Heart right ventricle (tissue), 16 donors: ENCODE measurements at regions not wholly inside any gene's neighbourhood (a gene's known extent, or its start where the extent isn't known, plus 50 kb on each side); places are given as distances from the start of the nearest gene placed in this dataset.
"Not testable (repeated sequence)": the region's sequence is repeated elsewhere in the genome, so short reads cannot be mapped to it uniquely, and the experiment has no call there.

ENCODE experiments used
- ATAC-seq, 8 donors: fragments of 200-7000 bp; cut with Tn5 transposase; one replicate each; pipeline ENCODE4 v1.9.1; 2020; ENCODE audit warnings: mild to moderate bottlenecking in 8 of 8, moderate library complexity in 8 of 8, moderate number of reproducible peaks in 1 of 8
- DNase-seq, 2 donors: peaks; one replicate each; pipeline ENCODE4 v3.0.0-alpha.2; 2020
- H3K27ac ChIP-seq, 10 donors: fragments of 200-600 bp; sonication (generic) in 2 of 10; one replicate each; pipeline versions ENCODE4 v1.5.0 to v1.8.0; 2020 to 2022; ENCODE audit warnings: mild to moderate bottlenecking in 3 of 10
- H3K27me3 ChIP-seq, 7 donors: fragments of 200-600 bp; one replicate each; pipeline ENCODE4 v1.8.0; 2021 to 2022; ENCODE audit warnings: mild to moderate bottlenecking in 2 of 7
- H3K36me3 ChIP-seq, 9 donors: fragments of 200-600 bp; sonication (generic) in 1 of 9; one replicate each; pipeline versions ENCODE4 v1.5.0 to v1.8.0; 2020 to 2022; ENCODE audit warnings: mild to moderate bottlenecking in 2 of 9
- H3K4me1 ChIP-seq, 9 donors: fragments of 200-600 bp; sonication (generic) in 1 of 9; one replicate each; pipeline versions ENCODE4 v1.5.0 to v1.8.0; 2020 to 2022; ENCODE audit warnings: mild to moderate bottlenecking in 4 of 9
- H3K4me3 ChIP-seq, 10 donors: fragments of 200-600 bp; sonication (generic) in 2 of 10; one replicate each; pipeline versions ENCODE4 v1.5.0 to v1.8.0; 2020 to 2022; ENCODE audit warnings: mild to moderate bottlenecking in 7 of 10, moderate library complexity in 2 of 10
- H3K9me3 ChIP-seq, 11 donors: fragments of 200-600 bp in 10 of 11; sonication (generic) in 2 of 11; one replicate each; pipeline versions ENCODE4 v1.5.0 to v1.8.0; 2013 to 2022; ENCODE audit warnings: mild to moderate bottlenecking in 2 of 11, control low read depth in 1 of 11, moderate library complexity in 1 of 11
- CTCF ChIP-seq, 9 donors: fragments of 200-600 bp; sonication (generic) in 2 of 9; IDR thresholded peaks; one replicate each; pipeline versions ENCODE4 v1.5.0 to v1.8.0; 2021 to 2022; ENCODE audit warnings: antibody characterized with exemption in 9 of 9, mild to moderate bottlenecking in 5 of 9, moderate library complexity in 1 of 9
- WGBS, 2 donors: extraction: QIAGEN DNeasy Blood & Tissue Kit; methylation state at CpG; one replicate each; pipeline ENCODE4 v1.1.7; 2013; ENCODE audit warnings: inconsistent platforms in 1 of 2; 5-methylcytosine and 5-hydroxymethylcytosine counted together
- intact Hi-C, 10 donors: fragments of 100-400 bp; cut with DNase I; formaldehyde crosslinking; loops; one replicate each; pipeline versions ENCODE4 v1.11.1 to v1.14.2; 2022
- donor health status: Arrhythmogenic right ventricular cardiomyopathy.
- donor health status: ischemic (EF 13 %, LVEDD 7.1; RV severe dilation, severe dysfunction).
- donor health status: healthy with polysubstance abuse.
- donor health status: DM: no; HTN: yes; CAD: no.
- donor health status: DM: no; HTN: no; CAD: no.
- donor health status: ischemic (EF 25% LVEDD 6.9; RV normal size, moderate dysfunction).
- donor health status: ischemic (EF 25% LVEDD 5.7; RV mildly dilated, moderate dysfunction).
- donor health status: healthy.
- donor health status: DM: yes; HTN: yes; CAD: no.
- donor health status: Ischemic cardiomyopathy.
- donor health status: ischemic (EF 35%, LVEDD 5.7; RV mildly dilated, moderate dysfunction).
- donor health status: nonischemic (EF 11% LVEDD 7.7; RV severe dilation, severe dysfunction).
- donor health status: DM: yes; HTN: yes; CAD: no.
- donor health status: PGD.
- donor health status: ischemic (EF 29% LVEDD 5.4; RV normal size, mild dysfunction).
- donor health status: nonischemic (EF 23%, LVEDD 6.1; RV moderate dilation, normal function).

- ATAC-seq: peak in 2 of 8 donors; percentile 41 to 56
- Histone ChIP-seq H3K9me3 (no peaks in the 10 kb centered on the region), H3K27ac (no peak overlapping the region), H3K4me1 (no peaks in the 10 kb centered on the region), H3K27me3 (no peaks in the 10 kb centered on the region), H3K36me3 (no peaks in the 10 kb centered on the region), H3K4me3 (peak overlapping the region in 1 of 10 donors; percentile 14)
- no peak for DNase-seq
- WGBS, 2 donors: 40 to 45% methylated on average over 5 of the region's 5 CpGs
- TF ChIP-seq CTCF (IDR thresholded peaks at IDR 0.05): peak in 4 of 9 donors; percentile 23 to 34 (median 31)
- intact Hi-C loops: loop anchor here in 2 of 10 donors (5.0 to 10.0 kb wide), 2 partner anchors 152 to 155 kb away; no protein-coding TSS in a partner anchor
Observed at GRCh38 chr12:18882690-18883089, 144.8 kb downstream of the CAPZA3 start.

- Histone ChIP-seq H3K4me1 (no peaks in the 10 kb centered on the region), H3K27ac (no peak overlapping the region), H3K4me3 (no peak overlapping the region), H3K27me3 (no peaks in the 10 kb centered on the region), H3K36me3 (no peaks in the 10 kb centered on the region), H3K9me3 (peaks cover 0 to 13% (median 0%) of the 10 kb centered on the region in 11 donors)
- no peak for TF ChIP-seq CTCF (IDR thresholded peaks at IDR 0.05)
- ATAC-seq (no peak), DNase-seq (no peak)
- WGBS, 2 donors: 45 to 68% methylated on average over 3 of the region's 3 CpGs
- intact Hi-C loops: loop anchor here in 1 of 10 donors (10.0 kb wide), 1 partner anchor 148 kb away; no protein-coding TSS in a partner anchor
Observed at GRCh38 chr12:18886962-18887361, 149.0 kb downstream of the CAPZA3 start.

DNA sequence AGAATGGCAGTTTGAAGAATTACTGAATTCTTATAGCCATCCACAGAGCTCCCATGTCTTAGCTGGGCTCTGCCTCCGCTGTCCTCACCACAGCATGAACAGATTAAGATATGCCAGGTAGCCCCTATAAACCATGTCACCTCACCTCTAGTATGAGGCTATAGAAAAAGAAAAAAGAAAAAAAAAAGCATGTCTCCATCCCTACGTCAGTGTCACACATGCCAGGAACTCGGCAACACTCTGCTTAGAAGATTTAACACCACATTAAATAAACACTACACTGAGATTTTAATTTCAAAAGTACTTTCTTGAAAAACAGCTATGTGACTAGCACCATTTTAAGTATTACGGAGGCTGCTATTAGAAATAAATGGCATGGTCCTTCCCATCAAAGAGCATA is 149.4 kb downstream of the CAPZA3 start:
- no peak for DNase-seq
- intact Hi-C loops: loop anchor here in 1 of 10 donors (10.0 kb wide), 1 partner anchor 147 kb away; no protein-coding TSS in a partner anchor
- Histone ChIP-seq H3K27ac (no peak overlapping the region), H3K4me1 (no peaks in the 10 kb centered on the region), H3K4me3 (no peak overlapping the region), H3K36me3 (no peaks in the 10 kb centered on the region), H3K9me3 (peaks cover 0 to 14% (median 0%) of the 10 kb centered on the region in 11 donors), H3K27me3 (no peaks in the 10 kb centered on the region)
- 86 to 90% methylated on average over 4 of the region's 4 CpGs for WGBS, 2 donors
- ATAC-seq: peak in 1 of 8 donors; percentile 34
- no peak for TF ChIP-seq CTCF (IDR thresholded peaks at IDR 0.05)

GRCh38 chr12:18888047-18888446 is 150.1 kb downstream of the CAPZA3 start:
- H3K36me3 ChIP-seq: no peaks in the 10 kb centered on the region
- H3K27ac ChIP-seq: peak overlapping the region in 1 of 10 donors; percentile 31
- H3K27me3 ChIP-seq: no peaks in the 10 kb centered on the region
- peaks cover 0 to 14% (median 0%) of the 10 kb centered on the region in 11 donors for H3K9me3 ChIP-seq
- DNase-seq (no peak), ATAC-seq (peak in 6 of 8 donors; percentile 63 to 86 (median 77))
- intact Hi-C loops: loop anchor here in 1 of 10 donors (10.0 kb wide), 1 partner anchor 147 kb away; no protein-coding TSS in a partner anchor
- no peak overlapping the region for H3K4me3 ChIP-seq
- WGBS, 2 donors: 56 to 65% methylated on average over 2 of the region's 2 CpGs
- TF ChIP-seq CTCF (IDR thresholded peaks at IDR 0.05): no peak
- no peaks in the 10 kb centered on the region for H3K4me1 ChIP-seq

- H3K4me1 ChIP-seq, DNase-seq, H3K27me3 ChIP-seq, ATAC-seq, intact Hi-C loops, H3K27ac ChIP-seq, H3K4me3 ChIP-seq, H3K36me3 ChIP-seq: not testable (repeated sequence)
- 90 to 96% methylated on average over 3 of the region's 3 CpGs for WGBS, 2 donors
- H3K9me3 ChIP-seq: peaks cover 0 to 14% (median 0%) of the 10 kb centered on the region in 11 donors
Observed at GRCh38 chr12:18890621-18891020, 152.7 kb downstream of the CAPZA3 start.
